Tibial nerve (tissue), 4 donors: ENCODE measurements at regions not wholly inside any gene's neighbourhood (a gene's known extent, or its start where the extent isn't known, plus 50 kb on each side); places are given as distances from the start of the nearest gene placed in this dataset.

Source experiments
- DNase-seq, 2 donors: peaks; one replicate each; pipeline ENCODE4 v3.0.0-alpha.2; 2019; ENCODE audit warnings: low spot score in 2 of 2
- H3K27ac ChIP-seq, 4 donors: fragments of 200-600 bp; sonication (generic) in 3 of 4; one replicate each; pipeline ENCODE4 v1.5.1; 2017 to 2019; ENCODE audit warnings: mild to moderate bottlenecking in 1 of 4
- H3K27me3 ChIP-seq, 2 donors: fragments of 200-600 bp; sonication (generic) in 1 of 2; one replicate each; pipeline versions ENCODE4 v1.5.1 to v1.6.0; 2017 to 2019
- H3K36me3 ChIP-seq, 3 donors: fragments of 200-600 bp; sonication (generic); one replicate each; pipeline ENCODE4 v1.5.1; 2018 to 2019
- H3K4me1 ChIP-seq, 4 donors: fragments of 200-600 bp; sonication (generic) in 3 of 4; one replicate each; pipeline ENCODE4 v1.5.1; 2017 to 2019
- H3K4me3 ChIP-seq, 4 donors: fragments of 200-600 bp; sonication (generic) in 3 of 4; one replicate each; pipeline ENCODE4 v1.5.1; 2017 to 2019; ENCODE audit warnings: mild to moderate bottlenecking in 1 of 4, moderate library complexity in 1 of 4
- H3K9me3 ChIP-seq, 4 donors: fragments of 200-600 bp; sonication (generic) in 3 of 4; one replicate each; pipeline ENCODE4 v1.5.1; 2017 to 2019
- EP300 ChIP-seq, 2 donors: sonication (generic); formaldehyde crosslinking; IDR thresholded peaks; one replicate each; pipeline ENCODE4 v1.6.1; 2017; ENCODE audit warnings: antibody characterized with exemption in 2 of 2, mild to moderate bottlenecking in 1 of 2
- POLR2A ChIP-seq, 2 donors: fragments of 450-650 bp; IDR thresholded peaks; one replicate each; pipeline ENCODE4 v1.6.1; 2017; ENCODE audit warnings: antibody characterized with exemption in 2 of 2, mild to moderate bottlenecking in 2 of 2, moderate library complexity in 2 of 2
- WGBS, 2 donors: methylation state at CpG; one replicate each; pipeline ENCODE4 v1.1.5; 2018; 5-methylcytosine and 5-hydroxymethylcytosine counted together
- TF ChIP-seq, protein P1 (sequence below), 5 experiments: fragments of 200-600 bp in 3 of 5; fragments of 450-650 bp in 2 of 5; sonication (generic) in 3 of 5; IDR thresholded peaks; one replicate each; pipeline ENCODE4 v1.5.1; 2016 to 2019; ENCODE audit warnings: antibody characterized with exemption in 5 of 5, mild to moderate bottlenecking in 3 of 5, moderate library complexity in 2 of 5

DNA sequence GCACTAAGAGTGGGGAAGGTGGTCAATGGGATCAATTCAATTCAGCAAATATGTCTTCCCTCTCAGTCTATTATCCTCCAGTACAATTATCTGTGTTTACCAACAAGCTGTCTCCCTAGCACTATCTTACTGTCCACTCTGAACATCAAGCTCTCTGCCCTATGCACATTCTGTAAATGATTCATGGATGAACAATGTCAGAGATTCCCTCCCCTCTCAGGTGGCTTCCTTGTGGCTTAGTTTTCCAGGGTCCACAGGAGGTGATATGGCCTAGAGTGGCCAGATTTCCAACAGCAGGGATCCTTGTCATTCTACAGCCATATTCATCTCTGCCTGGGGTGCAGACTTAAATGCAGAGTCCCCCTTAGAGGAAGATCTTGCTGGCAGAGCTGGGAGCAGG, 225.1 kb downstream of the UACA start:
- H3K4me3 ChIP-seq: no peak overlapping the region
- DNase-seq: no peak
- no peak overlapping the region for H3K27ac ChIP-seq
- no peaks in the 10 kb centered on the region for H3K27me3 ChIP-seq
- peaks cover 0 to 8% (median 2%) of the 10 kb centered on the region in 4 donors for H3K4me1 ChIP-seq
- no peaks in the 10 kb centered on the region for H3K9me3 ChIP-seq
- no peaks in the 10 kb centered on the region for H3K36me3 ChIP-seq
- TF ChIP-seq EP300 (IDR thresholded peaks at IDR 0.05) (no peak), POLR2A (IDR thresholded peaks at IDR 0.05) (no peak)

GRCh38 chr15:70535955-70536338, 227.4 kb downstream of the UACA start:
- H3K27ac ChIP-seq: no peak overlapping the region
- no peaks in the 10 kb centered on the region for H3K9me3 ChIP-seq
- no peaks in the 10 kb centered on the region for H3K27me3 ChIP-seq
- peaks cover 0 to 8% (median 2%) of the 10 kb centered on the region in 4 donors for H3K4me1 ChIP-seq
- H3K36me3 ChIP-seq: no peaks in the 10 kb centered on the region
- 82 to 84% methylated on average over 4 of the region's 4 CpGs for WGBS, 2 donors
- no peak for DNase-seq
- TF ChIP-seq EP300 (IDR thresholded peaks at IDR 0.05): no peak
- H3K4me3 ChIP-seq: no peak overlapping the region

DNA sequence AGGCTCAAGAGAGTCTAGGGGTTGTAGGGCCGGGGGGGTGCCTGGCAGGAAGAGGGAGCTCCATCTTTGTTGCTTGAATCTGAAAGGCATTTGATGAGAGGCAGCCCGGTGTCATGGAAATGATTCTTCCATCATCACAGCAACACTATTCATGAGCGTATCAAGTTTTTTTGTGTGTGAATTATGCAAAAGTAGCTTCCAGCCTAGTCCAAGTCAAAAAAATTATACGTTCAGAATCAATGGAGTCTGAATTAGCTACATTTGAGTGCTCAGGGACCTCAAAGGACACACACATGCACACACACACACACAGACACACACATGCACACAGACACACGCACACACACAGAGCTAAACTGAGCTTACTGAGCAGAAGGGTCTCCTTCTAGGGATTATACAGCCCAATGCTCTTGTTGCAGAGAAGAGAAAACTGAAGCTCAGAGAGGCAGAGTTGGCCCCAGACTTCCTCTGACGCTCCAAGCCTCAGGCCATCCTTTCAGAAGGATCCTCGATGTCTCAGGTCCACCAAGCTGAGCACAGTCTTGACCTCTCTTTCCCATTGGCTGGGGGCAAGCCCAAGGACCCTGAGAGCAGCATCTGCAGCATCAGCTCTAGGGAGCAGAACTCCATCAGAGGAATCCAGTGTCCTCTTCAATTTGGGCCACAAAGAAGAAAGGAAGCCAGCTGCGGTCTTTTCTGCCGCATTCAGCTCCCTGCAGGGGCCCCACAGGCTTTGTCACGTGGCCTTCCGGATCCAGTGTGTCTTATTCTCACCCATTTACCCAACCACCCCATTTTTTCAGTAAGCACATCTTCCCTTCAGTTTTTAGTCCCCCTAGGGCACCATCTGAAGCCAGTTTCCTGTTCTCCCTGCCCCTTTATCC, 228.0 kb downstream of the UACA start:
- 45 to 47% methylated on average over 11 of the region's 11 CpGs for WGBS, 2 donors
- TF ChIP-seq POLR2A (IDR thresholded peaks at IDR 0.05): no peak
- TF ChIP-seq, protein P1, sequence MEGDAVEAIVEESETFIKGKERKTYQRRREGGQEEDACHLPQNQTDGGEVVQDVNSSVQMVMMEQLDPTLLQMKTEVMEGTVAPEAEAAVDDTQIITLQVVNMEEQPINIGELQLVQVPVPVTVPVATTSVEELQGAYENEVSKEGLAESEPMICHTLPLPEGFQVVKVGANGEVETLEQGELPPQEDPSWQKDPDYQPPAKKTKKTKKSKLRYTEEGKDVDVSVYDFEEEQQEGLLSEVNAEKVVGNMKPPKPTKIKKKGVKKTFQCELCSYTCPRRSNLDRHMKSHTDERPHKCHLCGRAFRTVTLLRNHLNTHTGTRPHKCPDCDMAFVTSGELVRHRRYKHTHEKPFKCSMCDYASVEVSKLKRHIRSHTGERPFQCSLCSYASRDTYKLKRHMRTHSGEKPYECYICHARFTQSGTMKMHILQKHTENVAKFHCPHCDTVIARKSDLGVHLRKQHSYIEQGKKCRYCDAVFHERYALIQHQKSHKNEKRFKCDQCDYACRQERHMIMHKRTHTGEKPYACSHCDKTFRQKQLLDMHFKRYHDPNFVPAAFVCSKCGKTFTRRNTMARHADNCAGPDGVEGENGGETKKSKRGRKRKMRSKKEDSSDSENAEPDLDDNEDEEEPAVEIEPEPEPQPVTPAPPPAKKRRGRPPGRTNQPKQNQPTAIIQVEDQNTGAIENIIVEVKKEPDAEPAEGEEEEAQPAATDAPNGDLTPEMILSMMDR (IDR thresholded peaks at IDR 0.05): no peak
- no peaks in the 10 kb centered on the region for H3K36me3 ChIP-seq

GRCh38 chr15:70533931-70534742, 229.2 kb downstream of the UACA start:
- H3K9me3 ChIP-seq: no peaks in the 10 kb centered on the region
- no peaks in the 10 kb centered on the region for H3K27me3 ChIP-seq
- H3K27ac ChIP-seq: no peak overlapping the region
- H3K36me3 ChIP-seq: no peaks in the 10 kb centered on the region
- TF ChIP-seq EP300 (IDR thresholded peaks at IDR 0.05) (no peak), POLR2A (IDR thresholded peaks at IDR 0.05) (no peak)
- TF ChIP-seq, protein P1 (IDR thresholded peaks at IDR 0.05): no peak
- 45 to 56% methylated on average over 4 of the region's 4 CpGs for WGBS, 2 donors
- H3K4me3 ChIP-seq: no peak overlapping the region
- peaks cover 0 to 8% (median 2%) of the 10 kb centered on the region in 4 donors for H3K4me1 ChIP-seq
- no peak for DNase-seq

More for the DNA sequence above, 228.0 kb downstream of the UACA start:
- Histone ChIP-seq H3K27me3 (no peaks in the 10 kb centered on the region), H3K9me3 (no peaks in the 10 kb centered on the region), H3K4me3 (peak overlapping the region in 1 of 4 donors; percentile 14), H3K4me1 (peaks cover 0 to 8% (median 2%) of the 10 kb centered on the region in 4 donors), H3K27ac (no peak overlapping the region)
- no peak for DNase-seq

DNA sequence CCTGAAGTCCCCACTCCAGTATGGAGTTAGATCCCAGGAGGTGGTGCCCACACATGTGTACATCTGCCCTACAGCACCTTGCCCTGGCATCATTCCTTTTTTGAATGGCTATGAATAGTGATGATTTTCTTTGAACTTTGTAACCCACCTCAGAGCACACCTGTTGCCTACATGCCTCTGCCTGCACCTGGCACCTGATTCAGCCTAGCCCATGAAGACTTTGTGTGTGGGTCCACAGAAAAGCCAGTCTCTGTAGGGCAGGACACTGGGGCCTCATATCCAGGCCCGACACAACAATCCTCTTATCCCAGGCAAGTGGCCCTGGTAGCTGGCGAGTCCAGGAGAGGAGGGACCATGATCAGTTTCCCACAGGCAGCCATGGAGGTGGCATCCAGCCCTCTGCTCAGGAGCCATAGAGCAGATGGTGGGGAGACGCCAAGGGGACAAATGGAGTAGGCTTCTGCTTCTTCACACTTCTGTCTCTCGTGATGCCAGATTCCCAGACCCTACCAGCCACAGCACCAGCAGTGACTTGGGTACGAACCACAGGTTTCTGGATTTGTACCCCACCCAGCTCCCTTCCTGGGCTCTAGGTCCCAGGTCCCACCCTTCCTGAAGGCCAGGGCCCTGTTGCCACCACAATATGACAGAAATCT, 230.7 kb downstream of the UACA start:
- Histone ChIP-seq H3K9me3 (no peaks in the 10 kb centered on the region), H3K27ac (no peak overlapping the region), H3K4me3 (no peak overlapping the region), H3K27me3 (no peaks in the 10 kb centered on the region), H3K4me1 (peaks cover 0 to 8% (median 2%) of the 10 kb centered on the region in 4 donors), H3K36me3 (no peaks in the 10 kb centered on the region)
- DNase-seq: no peak
- TF ChIP-seq EP300 (IDR thresholded peaks at IDR 0.05) (no peak), POLR2A (IDR thresholded peaks at IDR 0.05) (no peak)
- TF ChIP-seq, protein P1 (IDR thresholded peaks at IDR 0.05): no peak
- WGBS, 2 donors: 77 to 96% methylated on average over 3 to 5 of the region's 5 CpGs
